Upper lobe of left lung (tissue), 4 donors: ENCODE measurements at regions not wholly inside any gene's neighbourhood (a gene's known extent, or its start where the extent isn't known, plus 50 kb on each side); places are given as distances from the start of the nearest gene placed in this dataset.

Source experiments
- EP300 ChIP-seq, 4 donors: sonication (generic); formaldehyde crosslinking; IDR thresholded peaks; one replicate each; pipeline ENCODE4 v1.5.1; 2017; ENCODE audit warnings: antibody characterized with exemption in 4 of 4, control low read depth in 2 of 4
- POLR2A ChIP-seq, 4 donors: fragments of 450-650 bp; IDR thresholded peaks; one replicate each; pipeline ENCODE4 v1.5.1; 2016 to 2017; ENCODE audit warnings: antibody characterized with exemption in 4 of 4, mild to moderate bottlenecking in 2 of 4
- POLR2AphosphoS5 ChIP-seq, 2 donors: sonication (generic); formaldehyde crosslinking; IDR thresholded peaks; one replicate each; pipeline ENCODE4 v1.5.1; 2017; ENCODE audit warnings: antibody characterized with exemption in 2 of 2
- TF ChIP-seq, protein P1 (sequence below), 6 experiments: fragments of 450-650 bp in 4 of 6; fragments of 200-600 bp in 2 of 6; sonication (generic) in 2 of 6; IDR thresholded peaks; one replicate each; pipeline ENCODE4 v1.5.1; 2016 to 2019; ENCODE audit warnings: antibody characterized with exemption in 6 of 6

DNA sequence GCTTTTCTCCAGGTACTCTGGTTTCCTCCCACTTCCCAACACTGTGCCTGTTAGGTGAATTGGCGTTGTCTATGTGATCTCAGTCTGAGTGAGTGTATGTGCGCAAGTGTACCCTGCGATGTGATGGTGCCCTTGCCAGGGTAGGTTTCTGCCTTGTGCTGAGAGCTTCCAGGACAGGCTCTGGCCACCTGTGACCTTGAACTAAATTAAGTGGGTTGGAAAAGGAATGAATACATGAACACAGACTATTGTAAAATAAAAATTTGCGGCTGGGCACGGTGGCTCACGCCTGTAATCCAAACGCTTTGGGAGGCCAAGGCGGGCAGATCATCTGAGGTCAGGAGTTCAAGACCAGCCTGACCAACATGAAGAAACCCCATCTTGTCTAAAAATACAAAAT lies 678.0 kb downstream of the DHX35 start:
- TF ChIP-seq, protein P1, sequence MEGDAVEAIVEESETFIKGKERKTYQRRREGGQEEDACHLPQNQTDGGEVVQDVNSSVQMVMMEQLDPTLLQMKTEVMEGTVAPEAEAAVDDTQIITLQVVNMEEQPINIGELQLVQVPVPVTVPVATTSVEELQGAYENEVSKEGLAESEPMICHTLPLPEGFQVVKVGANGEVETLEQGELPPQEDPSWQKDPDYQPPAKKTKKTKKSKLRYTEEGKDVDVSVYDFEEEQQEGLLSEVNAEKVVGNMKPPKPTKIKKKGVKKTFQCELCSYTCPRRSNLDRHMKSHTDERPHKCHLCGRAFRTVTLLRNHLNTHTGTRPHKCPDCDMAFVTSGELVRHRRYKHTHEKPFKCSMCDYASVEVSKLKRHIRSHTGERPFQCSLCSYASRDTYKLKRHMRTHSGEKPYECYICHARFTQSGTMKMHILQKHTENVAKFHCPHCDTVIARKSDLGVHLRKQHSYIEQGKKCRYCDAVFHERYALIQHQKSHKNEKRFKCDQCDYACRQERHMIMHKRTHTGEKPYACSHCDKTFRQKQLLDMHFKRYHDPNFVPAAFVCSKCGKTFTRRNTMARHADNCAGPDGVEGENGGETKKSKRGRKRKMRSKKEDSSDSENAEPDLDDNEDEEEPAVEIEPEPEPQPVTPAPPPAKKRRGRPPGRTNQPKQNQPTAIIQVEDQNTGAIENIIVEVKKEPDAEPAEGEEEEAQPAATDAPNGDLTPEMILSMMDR (IDR thresholded peaks at IDR 0.05) = no peak
- TF ChIP-seq POLR2A (IDR thresholded peaks at IDR 0.05) (no peak), POLR2AphosphoS5 (IDR thresholded peaks at IDR 0.05) (no peak), EP300 (IDR thresholded peaks at IDR 0.05) (no peak)
